WTC11 (cell line): ENCODE measurements at regions not wholly inside any gene's neighbourhood (a gene's known extent, or its start where the extent isn't known, plus 50 kb on each side); places are given as distances from the start of the nearest gene placed in this dataset.

ENCODE experiments used
- ATAC-seq: fragments of 200-7000 bp; cut with Tn5 transposase; 2 replicates; pipeline ENCODE4 v1.10.0; 2021; ENCODE audit warnings: mild to moderate bottlenecking, moderate library complexity
- CTCF ChIA-PET: fragments of 300-600 bp; sonication (Branson Sonifier 250); formaldehyde crosslinking; loops from one replicate; lab custom pipeline; 2021; ENCODE audit warnings: antibody characterized with exemption; lab: Charles Lee
- POLR2A ChIA-PET: fragments of 350-600 bp; sonication (Branson Sonifier 250); formaldehyde crosslinking; loops from one replicate; lab custom pipeline; 2021; ENCODE audit warnings: antibody characterized with exemption; lab: Charles Lee
- DNase-seq: peaks from one replicate; pipeline ENCODE4 v3.0.0; 2021; ENCODE audit warnings: low spot score
- H3K27ac Mint-ChIP-seq: 2 replicates; pipeline ENCODE4 v1.8.0; 2021; ENCODE audit warnings: mixed read lengths
- H3K27me3 Mint-ChIP-seq: 2 replicates; pipeline ENCODE4 v1.8.0; 2021; ENCODE audit warnings: low read depth, mild to moderate bottlenecking, moderate library complexity, mixed read lengths
- H3K36me3 Mint-ChIP-seq: 2 replicates; pipeline ENCODE4 v1.8.0; 2021; ENCODE audit warnings: mixed read lengths
- H3K4me1 Mint-ChIP-seq: 2 replicates; pipeline ENCODE4 v1.8.0; 2022; ENCODE audit warnings: mixed read lengths
- H3K4me3 Mint-ChIP-seq: 2 replicates; pipeline ENCODE4 v1.8.0; 2021; ENCODE audit warnings: mild to moderate bottlenecking, moderate library complexity, mixed read lengths
- H3K9me3 Mint-ChIP-seq: 2 replicates; pipeline ENCODE4 v1.8.0; 2021; ENCODE audit warnings: mixed read lengths
- ESRRA ChIP-seq: sonication (generic); formaldehyde crosslinking; IDR thresholded peaks from 2 replicates; pipeline ENCODE4 v1.8.1; 2022; ENCODE audit warnings: mild to moderate bottlenecking, missing genetic modification reagents, borderline replicate concordance
- GRHL2 ChIP-seq: fragments of 250-450 bp; sonication (Bioruptor Pico); IDR thresholded peaks from 2 replicates; pipeline ENCODE4 v1.8.0; 2022; ENCODE audit warnings: mild to moderate bottlenecking, moderate library complexity; ENCODE audit not compliant: insufficient replicate concordance, severe bottlenecking
- IRF2 ChIP-seq: sonication (generic); formaldehyde crosslinking; IDR thresholded peaks from 2 replicates; pipeline ENCODE4 v1.8.0; 2022; ENCODE audit warnings: low read depth, missing genetic modification reagents, borderline replicate concordance
- JAZF1 ChIP-seq: fragments of 250-450 bp; sonication (Bioruptor Pico); IDR thresholded peaks from 2 replicates; pipeline ENCODE4 v1.9.0; 2021; ENCODE audit warnings: moderate library complexity, mild to moderate bottlenecking, inconsistent platforms
- MYBL2 ChIP-seq: sonication (generic); formaldehyde crosslinking; IDR thresholded peaks from 2 replicates; pipeline ENCODE4 v1.8.1; 2023; ENCODE audit warnings: mild to moderate bottlenecking, moderate library complexity, missing genetic modification reagents
- NFYB ChIP-seq: sonication (generic); formaldehyde crosslinking; conservative IDR thresholded peaks from 2 replicates; pipeline ENCODE4 v1.8.0; 2022; ENCODE audit warnings: low read depth, missing genetic modification reagents
- NR1H2 ChIP-seq: sonication (generic); formaldehyde crosslinking; IDR thresholded peaks from 2 replicates; pipeline ENCODE4 v1.9.0; 2021; ENCODE audit warnings: mild to moderate bottlenecking, moderate library complexity, missing genetic modification reagents
- TCF7 ChIP-seq: sonication (generic); formaldehyde crosslinking; IDR thresholded peaks from 2 replicates; pipeline ENCODE4 v1.8.0; 2022; ENCODE audit warnings: mild to moderate bottlenecking, low read depth, missing genetic modification reagents, moderate library complexity
- TEAD4 ChIP-seq: sonication (generic); formaldehyde crosslinking; IDR thresholded peaks from 2 replicates; pipeline ENCODE4 v1.8.0; 2022; ENCODE audit warnings: mild to moderate bottlenecking, missing genetic modification reagents
- ZNF121 ChIP-seq: sonication (generic); formaldehyde crosslinking; IDR thresholded peaks from 2 replicates; pipeline ENCODE4 v1.8.0; 2023; ENCODE audit warnings: missing genetic modification reagents
- ZNF138 ChIP-seq: sonication (generic); formaldehyde crosslinking; conservative IDR thresholded peaks from 2 replicates; pipeline ENCODE4 v1.8.1; 2022; ENCODE audit warnings: mild to moderate bottlenecking, moderate library complexity, missing genetic modification reagents
- ZNF219 ChIP-seq: sonication (generic); formaldehyde crosslinking; IDR thresholded peaks from 2 replicates; pipeline ENCODE4 v1.8.0; 2023; ENCODE audit warnings: missing genetic modification reagents, mild to moderate bottlenecking, borderline replicate concordance
- ZNF232 ChIP-seq: sonication (generic); formaldehyde crosslinking; IDR thresholded peaks from 2 replicates; pipeline ENCODE4 v1.8.0; 2022; ENCODE audit warnings: mild to moderate bottlenecking, missing genetic modification reagents
- TF ChIP-seq, protein P1 (sequence below): fragments of 250-450 bp; sonication (Bioruptor Pico); IDR thresholded peaks from 2 replicates; pipeline ENCODE4 v2.1.2; 2022; ENCODE audit warnings: mild to moderate bottlenecking, moderate library complexity
- TF ChIP-seq, protein P2 (sequence below): fragments of 250-450 bp; sonication (Bioruptor Pico); IDR thresholded peaks from 2 replicates; pipeline ENCODE4 v1.9.0; 2021; ENCODE audit warnings: mild to moderate bottlenecking
- TF ChIP-seq, protein P3 (sequence below): sonication (generic); formaldehyde crosslinking; IDR thresholded peaks from 2 replicates; pipeline ENCODE4 v1.8.0; 2022; ENCODE audit warnings: mild to moderate bottlenecking, missing genetic modification reagents
- TF ChIP-seq, protein P4 (sequence below): sonication (generic); formaldehyde crosslinking; IDR thresholded peaks from 2 replicates; pipeline ENCODE4 v1.8.0; 2022; ENCODE audit warnings: missing genetic modification reagents
- TF ChIP-seq, protein P5 (sequence below): sonication (generic); formaldehyde crosslinking; IDR thresholded peaks from 2 replicates; pipeline ENCODE4 v1.8.1; 2022; ENCODE audit warnings: low read depth, mild to moderate bottlenecking, moderate library complexity, missing genetic modification reagents, borderline replicate concordance
- TF ChIP-seq, protein P6 (sequence below): sonication (generic); formaldehyde crosslinking; IDR thresholded peaks from 2 replicates; pipeline ENCODE4 v1.8.1; 2023; ENCODE audit warnings: mild to moderate bottlenecking, missing genetic modification reagents
- TF ChIP-seq, protein P7 (sequence below): sonication (generic); formaldehyde crosslinking; IDR thresholded peaks from 2 replicates; pipeline ENCODE4 v1.8.1; 2022; ENCODE audit warnings: low read depth, missing genetic modification reagents, borderline replicate concordance
- TF ChIP-seq, protein P8 (sequence below): sonication (generic); formaldehyde crosslinking; IDR thresholded peaks from 2 replicates; pipeline ENCODE4 v1.8.0; 2022; ENCODE audit warnings: mild to moderate bottlenecking, missing genetic modification reagents
- TF ChIP-seq, protein P9 (sequence below): sonication (generic); formaldehyde crosslinking; IDR thresholded peaks from 2 replicates; pipeline ENCODE4 v1.8.1; 2023; ENCODE audit warnings: mild to moderate bottlenecking, missing genetic modification reagents

DNA sequence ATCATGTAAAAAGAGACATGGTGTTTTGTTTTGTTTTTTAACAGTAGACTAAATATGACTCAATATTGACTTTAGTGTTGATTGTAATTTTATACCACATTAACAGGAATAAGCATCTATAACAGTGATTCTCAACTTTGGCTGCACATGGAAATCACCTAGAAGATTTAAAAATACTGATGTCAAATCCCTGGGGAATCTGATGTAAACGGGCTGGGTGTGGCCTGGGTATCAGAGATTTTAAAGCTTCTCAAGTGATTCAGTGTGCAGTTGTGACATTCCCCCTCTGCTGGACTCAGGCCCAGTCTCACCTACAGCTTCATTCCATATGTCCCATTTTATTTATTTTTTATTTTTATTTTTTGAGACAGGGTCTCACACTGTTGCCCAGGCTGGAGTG, 82.8 kb upstream of the ATP8B1 start:
- TF ChIP-seq, protein P1, sequence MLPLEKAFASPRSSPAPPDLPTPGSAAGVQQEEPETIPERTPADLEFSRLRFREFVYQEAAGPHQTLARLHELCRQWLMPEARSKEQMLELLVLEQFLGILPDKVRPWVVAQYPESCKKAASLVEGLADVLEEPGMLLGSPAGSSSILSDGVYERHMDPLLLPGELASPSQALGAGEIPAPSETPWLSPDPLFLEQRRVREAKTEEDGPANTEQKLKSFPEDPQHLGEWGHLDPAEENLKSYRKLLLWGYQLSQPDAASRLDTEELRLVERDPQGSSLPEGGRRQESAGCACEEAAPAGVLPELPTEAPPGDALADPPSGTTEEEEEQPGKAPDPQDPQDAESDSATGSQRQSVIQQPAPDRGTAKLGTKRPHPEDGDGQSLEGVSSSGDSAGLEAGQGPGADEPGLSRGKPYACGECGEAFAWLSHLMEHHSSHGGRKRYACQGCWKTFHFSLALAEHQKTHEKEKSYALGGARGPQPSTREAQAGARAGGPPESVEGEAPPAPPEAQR (CRISPR knock-in tag), result no peak
- TF ChIP-seq NR1H2 (CRISPR knock-in tag) (no peak), ZNF138 (CRISPR knock-in tag) (no peak), ESRRA (CRISPR knock-in tag) (no peak)
- TF ChIP-seq, protein P2, sequence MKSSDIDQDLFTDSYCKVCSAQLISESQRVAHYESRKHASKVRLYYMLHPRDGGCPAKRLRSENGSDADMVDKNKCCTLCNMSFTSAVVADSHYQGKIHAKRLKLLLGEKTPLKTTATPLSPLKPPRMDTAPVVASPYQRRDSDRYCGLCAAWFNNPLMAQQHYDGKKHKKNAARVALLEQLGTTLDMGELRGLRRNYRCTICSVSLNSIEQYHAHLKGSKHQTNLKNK (CRISPR knock-in tag), result no peak
- TF ChIP-seq, protein P3, sequence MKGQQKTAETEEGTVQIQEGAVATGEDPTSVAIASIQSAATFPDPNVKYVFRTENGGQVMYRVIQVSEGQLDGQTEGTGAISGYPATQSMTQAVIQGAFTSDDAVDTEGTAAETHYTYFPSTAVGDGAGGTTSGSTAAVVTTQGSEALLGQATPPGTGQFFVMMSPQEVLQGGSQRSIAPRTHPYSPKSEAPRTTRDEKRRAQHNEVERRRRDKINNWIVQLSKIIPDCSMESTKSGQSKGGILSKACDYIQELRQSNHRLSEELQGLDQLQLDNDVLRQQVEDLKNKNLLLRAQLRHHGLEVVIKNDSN (CRISPR knock-in tag), result no peak
- TF ChIP-seq, protein P4, sequence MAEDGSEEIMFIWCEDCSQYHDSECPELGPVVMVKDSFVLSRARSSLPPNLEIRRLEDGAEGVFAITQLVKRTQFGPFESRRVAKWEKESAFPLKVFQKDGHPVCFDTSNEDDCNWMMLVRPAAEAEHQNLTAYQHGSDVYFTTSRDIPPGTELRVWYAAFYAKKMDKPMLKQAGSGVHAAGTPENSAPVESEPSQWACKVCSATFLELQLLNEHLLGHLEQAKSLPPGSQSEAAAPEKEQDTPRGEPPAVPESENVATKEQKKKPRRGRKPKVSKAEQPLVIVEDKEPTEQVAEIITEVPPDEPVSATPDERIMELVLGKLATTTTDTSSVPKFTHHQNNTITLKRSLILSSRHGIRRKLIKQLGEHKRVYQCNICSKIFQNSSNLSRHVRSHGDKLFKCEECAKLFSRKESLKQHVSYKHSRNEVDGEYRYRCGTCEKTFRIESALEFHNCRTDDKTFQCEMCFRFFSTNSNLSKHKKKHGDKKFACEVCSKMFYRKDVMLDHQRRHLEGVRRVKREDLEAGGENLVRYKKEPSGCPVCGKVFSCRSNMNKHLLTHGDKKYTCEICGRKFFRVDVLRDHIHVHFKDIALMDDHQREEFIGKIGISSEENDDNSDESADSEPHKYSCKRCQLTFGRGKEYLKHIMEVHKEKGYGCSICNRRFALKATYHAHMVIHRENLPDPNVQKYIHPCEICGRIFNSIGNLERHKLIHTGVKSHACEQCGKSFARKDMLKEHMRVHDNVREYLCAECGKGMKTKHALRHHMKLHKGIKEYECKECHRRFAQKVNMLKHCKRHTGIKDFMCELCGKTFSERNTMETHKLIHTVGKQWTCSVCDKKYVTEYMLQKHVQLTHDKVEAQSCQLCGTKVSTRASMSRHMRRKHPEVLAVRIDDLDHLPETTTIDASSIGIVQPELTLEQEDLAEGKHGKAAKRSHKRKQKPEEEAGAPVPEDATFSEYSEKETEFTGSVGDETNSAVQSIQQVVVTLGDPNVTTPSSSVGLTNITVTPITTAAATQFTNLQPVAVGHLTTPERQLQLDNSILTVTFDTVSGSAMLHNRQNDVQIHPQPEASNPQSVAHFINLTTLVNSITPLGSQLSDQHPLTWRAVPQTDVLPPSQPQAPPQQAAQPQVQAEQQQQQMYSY (CRISPR knock-in tag), result no peak
- TF ChIP-seq, protein P5, sequence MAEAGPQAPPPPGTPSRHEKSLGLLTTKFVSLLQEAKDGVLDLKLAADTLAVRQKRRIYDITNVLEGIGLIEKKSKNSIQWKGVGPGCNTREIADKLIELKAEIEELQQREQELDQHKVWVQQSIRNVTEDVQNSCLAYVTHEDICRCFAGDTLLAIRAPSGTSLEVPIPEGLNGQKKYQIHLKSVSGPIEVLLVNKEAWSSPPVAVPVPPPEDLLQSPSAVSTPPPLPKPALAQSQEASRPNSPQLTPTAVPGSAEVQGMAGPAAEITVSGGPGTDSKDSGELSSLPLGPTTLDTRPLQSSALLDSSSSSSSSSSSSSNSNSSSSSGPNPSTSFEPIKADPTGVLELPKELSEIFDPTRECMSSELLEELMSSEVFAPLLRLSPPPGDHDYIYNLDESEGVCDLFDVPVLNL, result no peak
- TF ChIP-seq, protein P6, sequence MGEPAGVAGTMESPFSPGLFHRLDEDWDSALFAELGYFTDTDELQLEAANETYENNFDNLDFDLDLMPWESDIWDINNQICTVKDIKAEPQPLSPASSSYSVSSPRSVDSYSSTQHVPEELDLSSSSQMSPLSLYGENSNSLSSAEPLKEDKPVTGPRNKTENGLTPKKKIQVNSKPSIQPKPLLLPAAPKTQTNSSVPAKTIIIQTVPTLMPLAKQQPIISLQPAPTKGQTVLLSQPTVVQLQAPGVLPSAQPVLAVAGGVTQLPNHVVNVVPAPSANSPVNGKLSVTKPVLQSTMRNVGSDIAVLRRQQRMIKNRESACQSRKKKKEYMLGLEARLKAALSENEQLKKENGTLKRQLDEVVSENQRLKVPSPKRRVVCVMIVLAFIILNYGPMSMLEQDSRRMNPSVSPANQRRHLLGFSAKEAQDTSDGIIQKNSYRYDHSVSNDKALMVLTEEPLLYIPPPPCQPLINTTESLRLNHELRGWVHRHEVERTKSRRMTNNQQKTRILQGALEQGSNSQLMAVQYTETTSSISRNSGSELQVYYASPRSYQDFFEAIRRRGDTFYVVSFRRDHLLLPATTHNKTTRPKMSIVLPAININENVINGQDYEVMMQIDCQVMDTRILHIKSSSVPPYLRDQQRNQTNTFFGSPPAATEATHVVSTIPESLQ (CRISPR knock-in tag), result no peak
- Mint-ChIP-seq H3K4me1 (no peaks in the 10 kb centered on the region), H3K9me3 (peaks cover 21% of the 10 kb centered on the region), H3K27ac (no peak overlapping the region), H3K4me3 (no peak overlapping the region), H3K27me3 (no peaks in the 10 kb centered on the region), H3K36me3 (peaks cover 4% of the 10 kb centered on the region)
- ChIA-PET POLR2A (no interaction called here), CTCF (no interaction called here)
- DNase-seq (no peak), ATAC-seq (no peak)

DNA sequence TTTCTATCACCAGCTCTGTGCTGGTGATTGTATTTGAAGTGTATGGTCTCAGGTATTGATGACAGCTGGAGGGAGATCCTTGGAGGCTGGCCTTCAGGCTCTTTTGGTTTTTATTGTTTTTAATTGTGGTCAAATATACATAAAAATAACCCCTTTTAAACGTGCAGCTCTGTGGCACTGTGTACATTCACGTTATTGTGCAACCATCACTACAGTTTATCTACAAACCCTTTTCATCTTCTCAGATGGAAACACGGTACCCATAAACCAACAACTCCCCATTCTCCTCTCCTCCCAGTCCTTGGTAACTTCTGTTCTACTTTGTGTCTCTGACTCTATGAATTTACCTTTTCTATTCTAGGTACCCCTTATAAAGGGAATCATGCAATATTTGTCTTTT, 79.3 kb upstream of the ATP8B1 start:
- POLR2A ChIA-PET, result no interaction called here
- ATAC-seq, result no peak
- DNase-seq, result no peak
- H3K4me1 Mint-ChIP-seq, result no peaks in the 10 kb centered on the region
- peaks cover 24% of the 10 kb centered on the region for H3K9me3 Mint-ChIP-seq
- no peak overlapping the region for H3K27ac Mint-ChIP-seq
- CTCF ChIA-PET, result interaction anchor here (0.8 to 1.9 kb wide), 35 partner anchors 9 to 882 kb away, joined by 3 to 17 read pairs (median 4); partner anchors contain the start of genes ATP8B1 and NEDD4L
- H3K36me3 Mint-ChIP-seq, result peaks cover 14% of the 10 kb centered on the region; the same call in 1 of the 2 replicates
- H3K4me3 Mint-ChIP-seq, result no peak overlapping the region
- H3K27me3 Mint-ChIP-seq, result peaks cover 4% of the 10 kb centered on the region; the same call in 1 of the 2 replicates
- TF ChIP-seq JAZF1 (CRISPR knock-in tag) (no peak), IRF2 (no peak), ZNF219 (no peak), TCF7 (no peak), TEAD4 (CRISPR knock-in tag) (no peak), GRHL2 (no peak), NFYB (no peak), ZNF232 (CRISPR knock-in tag) (no peak), ZNF121 (CRISPR knock-in tag) (no peak), MYBL2 (no peak)
- TF ChIP-seq, protein P7, sequence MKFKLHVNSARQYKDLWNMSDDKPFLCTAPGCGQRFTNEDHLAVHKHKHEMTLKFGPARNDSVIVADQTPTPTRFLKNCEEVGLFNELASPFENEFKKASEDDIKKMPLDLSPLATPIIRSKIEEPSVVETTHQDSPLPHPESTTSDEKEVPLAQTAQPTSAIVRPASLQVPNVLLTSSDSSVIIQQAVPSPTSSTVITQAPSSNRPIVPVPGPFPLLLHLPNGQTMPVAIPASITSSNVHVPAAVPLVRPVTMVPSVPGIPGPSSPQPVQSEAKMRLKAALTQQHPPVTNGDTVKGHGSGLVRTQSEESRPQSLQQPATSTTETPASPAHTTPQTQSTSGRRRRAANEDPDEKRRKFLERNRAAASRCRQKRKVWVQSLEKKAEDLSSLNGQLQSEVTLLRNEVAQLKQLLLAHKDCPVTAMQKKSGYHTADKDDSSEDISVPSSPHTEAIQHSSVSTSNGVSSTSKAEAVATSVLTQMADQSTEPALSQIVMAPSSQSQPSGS (CRISPR knock-in tag), result no peak
- TF ChIP-seq, protein P8, sequence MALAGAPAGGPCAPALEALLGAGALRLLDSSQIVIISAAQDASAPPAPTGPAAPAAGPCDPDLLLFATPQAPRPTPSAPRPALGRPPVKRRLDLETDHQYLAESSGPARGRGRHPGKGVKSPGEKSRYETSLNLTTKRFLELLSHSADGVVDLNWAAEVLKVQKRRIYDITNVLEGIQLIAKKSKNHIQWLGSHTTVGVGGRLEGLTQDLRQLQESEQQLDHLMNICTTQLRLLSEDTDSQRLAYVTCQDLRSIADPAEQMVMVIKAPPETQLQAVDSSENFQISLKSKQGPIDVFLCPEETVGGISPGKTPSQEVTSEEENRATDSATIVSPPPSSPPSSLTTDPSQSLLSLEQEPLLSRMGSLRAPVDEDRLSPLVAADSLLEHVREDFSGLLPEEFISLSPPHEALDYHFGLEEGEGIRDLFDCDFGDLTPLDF, result no peak
- TF ChIP-seq, protein P9, sequence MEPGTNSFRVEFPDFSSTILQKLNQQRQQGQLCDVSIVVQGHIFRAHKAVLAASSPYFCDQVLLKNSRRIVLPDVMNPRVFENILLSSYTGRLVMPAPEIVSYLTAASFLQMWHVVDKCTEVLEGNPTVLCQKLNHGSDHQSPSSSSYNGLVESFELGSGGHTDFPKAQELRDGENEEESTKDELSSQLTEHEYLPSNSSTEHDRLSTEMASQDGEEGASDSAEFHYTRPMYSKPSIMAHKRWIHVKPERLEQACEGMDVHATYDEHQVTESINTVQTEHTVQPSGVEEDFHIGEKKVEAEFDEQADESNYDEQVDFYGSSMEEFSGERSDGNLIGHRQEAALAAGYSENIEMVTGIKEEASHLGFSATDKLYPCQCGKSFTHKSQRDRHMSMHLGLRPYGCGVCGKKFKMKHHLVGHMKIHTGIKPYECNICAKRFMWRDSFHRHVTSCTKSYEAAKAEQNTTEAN (CRISPR knock-in tag), result no peak
